Caco-2 (cell line): ENCODE measurements at regions not wholly inside any gene's neighbourhood (a gene's known extent, or its start where the extent isn't known, plus 50 kb on each side); places are given as distances from the start of the nearest gene placed in this dataset.

Source experiments
- BruUV-seq: library from RNA; stranded (reverse); fragments of 400-500 nt; replicated peaks from 2 replicates; lab custom pipeline; 2021; lab: Mats Ljungman, UMichigan
- CTCF ChIA-PET: fragments of 300-600 bp; sonication (Branson Sonifier 250); formaldehyde crosslinking; loops from one replicate; lab custom pipeline; 2022; ENCODE audit warnings: antibody characterized with exemption; lab: Charles Lee
- POLR2A ChIA-PET: fragments of 300-600 bp; sonication (Branson Sonifier 250); formaldehyde crosslinking; loops from one replicate; lab custom pipeline; 2022; ENCODE audit warnings: antibody characterized with exemption; lab: Charles Lee
- DNase-seq, 2 experiments: peaks; one replicate each; pipeline versions ENCODE4 v3.0.0 to v3.0.0-alpha.2; 2020 to 2022
- H3K27me3 ChIP-seq: replicated peaks from 2 replicates; pipeline ENCODE4 v1.6.0; 2011; ENCODE audit warnings: low read length; ENCODE audit not compliant: control insufficient read depth, insufficient read depth
- H3K36me3 ChIP-seq: 2 replicates; pipeline ENCODE4 v1.5.1; 2011; ENCODE audit warnings: low read length; ENCODE audit not compliant: control insufficient read depth, insufficient read depth
- H3K4me1 ChIP-seq: fragments of 250-450 bp; sonication (Bioruptor Pico); 2 replicates; pipeline ENCODE4 v1.5.1; 2020; ENCODE audit warnings: mild to moderate bottlenecking
- H3K4me3 ChIP-seq: 2 replicates; pipeline ENCODE4 v1.5.1; 2011; ENCODE audit warnings: low read depth, mild to moderate bottlenecking, control low read depth, low read length
- H3K9me3 ChIP-seq: fragments of 250-450 bp; sonication (Bioruptor Pico); 2 replicates; pipeline ENCODE4 v1.5.1; 2020; ENCODE audit warnings: mild to moderate bottlenecking, moderate library complexity
- H3K27ac Mint-ChIP-seq: one replicate; pipeline ENCODE4 v1.8.0; 2022; ENCODE audit warnings: mixed read lengths; ENCODE audit not compliant: unreplicated experiment
- H3K27me3 Mint-ChIP-seq: one replicate; pipeline ENCODE4 v1.8.0; 2022; ENCODE audit warnings: mixed read lengths; ENCODE audit not compliant: insufficient read depth, unreplicated experiment
- H3K36me3 Mint-ChIP-seq: one replicate; pipeline ENCODE4 v1.8.0; 2022; ENCODE audit warnings: mild to moderate bottlenecking, mixed read lengths; ENCODE audit not compliant: insufficient read depth, unreplicated experiment
- H3K4me1 Mint-ChIP-seq: one replicate; pipeline ENCODE4 v1.8.0; 2022; ENCODE audit warnings: low read depth, mixed read lengths; ENCODE audit not compliant: unreplicated experiment
- H3K4me3 Mint-ChIP-seq: one replicate; pipeline ENCODE4 v1.8.0; 2022; ENCODE audit warnings: mild to moderate bottlenecking, moderate library complexity, mixed read lengths; ENCODE audit not compliant: unreplicated experiment
- H3K9me3 Mint-ChIP-seq: one replicate; pipeline ENCODE4 v1.8.0; 2022; ENCODE audit warnings: mixed read lengths; ENCODE audit not compliant: unreplicated experiment
- intact Hi-C: fragments of 100-400 bp; cut with micrococcal nuclease; formaldehyde crosslinking; loops from one replicate; pipeline ENCODE4 v1.10.0; 2022; ENCODE audit not compliant: unreplicated experiment
- TF ChIP-seq, protein P1 (sequence below), 2 experiments: fragments of 200-600 bp in 1 of 2; IDR thresholded peaks; 1 replicate in 1 of 2; 2 replicates in 1 of 2; pipeline versions ENCODE4 v1.5.1 to v1.8.0; 2011 to 2022; ENCODE audit warnings: antibody characterized with exemption in 1 of 2, control low read depth in 1 of 2, inconsistent platforms in 1 of 2, low read depth in 1 of 2, low read length in 1 of 2, mild to moderate bottlenecking in 1 of 2, moderate library complexity in 1 of 2; ENCODE audit not compliant: insufficient read depth in 1 of 2, severe bottlenecking in 1 of 2, unreplicated experiment in 1 of 2

DNA sequence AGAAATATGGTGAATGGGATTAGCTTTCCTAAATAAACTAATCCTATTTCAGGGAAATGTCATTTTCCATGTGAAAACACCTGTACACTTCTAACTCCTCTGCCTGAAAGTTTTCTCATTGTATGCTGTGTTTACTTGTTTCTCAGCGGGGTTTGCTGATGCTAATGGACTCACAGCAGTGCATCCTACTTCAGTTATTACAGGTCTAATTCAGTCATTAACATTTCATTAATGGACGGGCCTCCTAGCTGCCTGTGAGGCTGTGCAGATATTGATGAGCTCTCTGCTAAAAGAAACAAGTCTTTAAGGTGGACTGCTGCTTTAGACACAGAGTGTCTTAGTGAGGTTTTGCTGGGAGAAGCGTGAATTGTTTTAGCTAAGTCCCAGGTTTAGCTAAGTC lies 1342.0 kb upstream of the ZEB2 start:
- intact Hi-C loops, result no loop called here
- CTCF ChIA-PET, result no interaction called here

DNA sequence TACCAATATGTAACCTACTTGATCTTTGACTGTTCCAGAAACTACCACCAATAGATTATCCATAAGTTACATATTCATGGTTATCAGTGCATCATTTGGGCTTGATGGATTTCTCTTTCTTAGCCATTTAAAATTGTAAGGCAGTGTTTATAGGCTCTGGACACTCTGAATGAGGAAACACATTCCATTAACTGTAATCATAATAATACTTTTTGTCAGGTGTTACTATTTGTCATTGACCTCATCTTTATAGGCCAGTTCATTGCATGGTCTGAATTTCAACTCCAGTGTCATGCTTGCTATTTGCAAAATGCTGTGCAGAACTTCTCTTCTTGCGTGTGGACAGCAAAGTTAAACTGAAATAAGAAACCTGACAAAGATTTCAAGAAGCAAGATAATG lies 1340.2 kb upstream of the ZEB2 start:
- Histone ChIP-seq H3K4me1 (no peaks in the 10 kb centered on the region), H3K9me3 (no peaks in the 10 kb centered on the region), H3K36me3 (no peaks in the 10 kb centered on the region), H3K4me3 (no peak overlapping the region), H3K27me3 (no peaks in the 10 kb centered on the region)
- BruUV-seq, result no TSS peak
- ChIA-PET CTCF (no interaction called here), POLR2A (no interaction called here)
- DNase-seq, result no peak
- intact Hi-C loops, result no loop called here
- TF ChIP-seq, protein P1, sequence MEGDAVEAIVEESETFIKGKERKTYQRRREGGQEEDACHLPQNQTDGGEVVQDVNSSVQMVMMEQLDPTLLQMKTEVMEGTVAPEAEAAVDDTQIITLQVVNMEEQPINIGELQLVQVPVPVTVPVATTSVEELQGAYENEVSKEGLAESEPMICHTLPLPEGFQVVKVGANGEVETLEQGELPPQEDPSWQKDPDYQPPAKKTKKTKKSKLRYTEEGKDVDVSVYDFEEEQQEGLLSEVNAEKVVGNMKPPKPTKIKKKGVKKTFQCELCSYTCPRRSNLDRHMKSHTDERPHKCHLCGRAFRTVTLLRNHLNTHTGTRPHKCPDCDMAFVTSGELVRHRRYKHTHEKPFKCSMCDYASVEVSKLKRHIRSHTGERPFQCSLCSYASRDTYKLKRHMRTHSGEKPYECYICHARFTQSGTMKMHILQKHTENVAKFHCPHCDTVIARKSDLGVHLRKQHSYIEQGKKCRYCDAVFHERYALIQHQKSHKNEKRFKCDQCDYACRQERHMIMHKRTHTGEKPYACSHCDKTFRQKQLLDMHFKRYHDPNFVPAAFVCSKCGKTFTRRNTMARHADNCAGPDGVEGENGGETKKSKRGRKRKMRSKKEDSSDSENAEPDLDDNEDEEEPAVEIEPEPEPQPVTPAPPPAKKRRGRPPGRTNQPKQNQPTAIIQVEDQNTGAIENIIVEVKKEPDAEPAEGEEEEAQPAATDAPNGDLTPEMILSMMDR (IDR thresholded peaks at IDR 0.05; ENCODE audit: insufficient read depth in 1 of 2, low read depth in 1 of 2, low read length in 1 of 2, severe bottlenecking in 1 of 2, unreplicated experiment in 1 of 2), result no peak
- no peak overlapping the region for H3K4me3 Mint-ChIP-seq
- H3K27me3 Mint-ChIP-seq, result no peaks in the 10 kb centered on the region
- no peaks in the 10 kb centered on the region for H3K4me1 Mint-ChIP-seq
- no peak overlapping the region for H3K27ac Mint-ChIP-seq
- H3K9me3 Mint-ChIP-seq, result no peaks in the 10 kb centered on the region
- no peaks in the 10 kb centered on the region for H3K36me3 Mint-ChIP-seq

More for the DNA sequence above, 1342.0 kb upstream of the ZEB2 start:
- no peaks in the 10 kb centered on the region for H3K27me3 ChIP-seq
- no peaks in the 10 kb centered on the region for H3K9me3 ChIP-seq
- no peaks in the 10 kb centered on the region for H3K4me1 Mint-ChIP-seq
- BruUV-seq, result no TSS peak
- no peaks in the 10 kb centered on the region for H3K9me3 Mint-ChIP-seq
- H3K27ac Mint-ChIP-seq, result no peak overlapping the region
- H3K36me3 Mint-ChIP-seq, result no peaks in the 10 kb centered on the region
- no peak for DNase-seq
- H3K4me1 ChIP-seq, result no peaks in the 10 kb centered on the region
- H3K27me3 Mint-ChIP-seq, result no peaks in the 10 kb centered on the region
- TF ChIP-seq, protein P1 (IDR thresholded peaks at IDR 0.05; ENCODE audit: insufficient read depth in 1 of 2, low read depth in 1 of 2, low read length in 1 of 2, severe bottlenecking in 1 of 2, unreplicated experiment in 1 of 2), result no peak
- POLR2A ChIA-PET, result no interaction called here
- H3K36me3 ChIP-seq, result no peaks in the 10 kb centered on the region
- no peak overlapping the region for H3K4me3 ChIP-seq
- no peak overlapping the region for H3K4me3 Mint-ChIP-seq

DNA sequence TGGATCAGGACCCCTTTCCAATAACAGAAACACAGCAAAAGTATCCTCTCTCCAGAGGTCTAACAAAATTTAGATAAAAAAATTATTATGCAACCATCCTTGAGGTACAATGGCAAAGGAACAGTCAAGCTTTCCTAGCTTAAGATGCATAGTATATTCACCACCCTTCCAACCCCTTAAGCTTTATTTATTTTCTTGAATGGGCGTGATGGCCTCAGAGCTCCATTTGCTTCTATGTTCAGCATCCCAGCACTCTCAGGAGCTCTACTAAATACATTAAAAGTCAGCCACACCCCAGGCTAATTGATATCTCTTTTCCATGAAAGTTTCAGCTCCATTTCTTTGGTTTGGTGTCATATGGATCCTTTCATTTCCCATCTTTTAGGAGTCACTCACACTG lies 1335.2 kb upstream of the ZEB2 start:
- Mint-ChIP-seq H3K9me3 (no peaks in the 10 kb centered on the region), H3K27ac (no peak overlapping the region), H3K27me3 (no peaks in the 10 kb centered on the region), H3K36me3 (no peaks in the 10 kb centered on the region), H3K4me1 (no peaks in the 10 kb centered on the region), H3K4me3 (no peak overlapping the region)
- no peaks in the 10 kb centered on the region for H3K9me3 ChIP-seq
- BruUV-seq, result no TSS peak
- H3K36me3 ChIP-seq, result no peaks in the 10 kb centered on the region
- POLR2A ChIA-PET, result interaction anchor here (0.6 kb wide), 1 partner anchor 16 kb away, joined by 3 read pairs; no protein-coding TSS in a partner anchor
- intact Hi-C loops, result no loop called here
- DNase-seq, result no peak
- CTCF ChIA-PET, result no interaction called here
- TF ChIP-seq, protein P1 (IDR thresholded peaks at IDR 0.05; ENCODE audit: insufficient read depth in 1 of 2, low read depth in 1 of 2, low read length in 1 of 2, severe bottlenecking in 1 of 2, unreplicated experiment in 1 of 2), result no peak
- no peaks in the 10 kb centered on the region for H3K27me3 ChIP-seq
- H3K4me3 ChIP-seq, result no peak overlapping the region
- no peaks in the 10 kb centered on the region for H3K4me1 ChIP-seq
